NT2/D1 (cell line): ENCODE measurements at regions not wholly inside any gene's neighbourhood (a gene's known extent, or its start where the extent isn't known, plus 50 kb on each side); places are given as distances from the start of the nearest gene placed in this dataset.

Experiments
- YY1 ChIP-seq: IDR thresholded peaks from 2 replicates; pipeline ENCODE4 v1.6.1; 2011; ENCODE audit not compliant: insufficient read length, insufficient read depth
- ZNF274 ChIP-seq: IDR thresholded peaks from 2 replicates; pipeline ENCODE4 v1.6.1; 2011; ENCODE audit warnings: mild to moderate bottlenecking, low read depth, low read length

- TF ChIP-seq YY1 (no peak), ZNF274 (no peak)
These were observed 54.8 kb upstream of the CCDC68 start for GRCh38 chr18:55014095-55014494.
